IMR-90 (cell line): ENCODE measurements at regions not wholly inside any gene's neighbourhood (a gene's known extent, or its start where the extent isn't known, plus 50 kb on each side); places are given as distances from the start of the nearest gene placed in this dataset.

Experiments used
- ATAC-seq: fragments of 200-7000 bp; cut with Tn5 transposase; 2 replicates; pipeline ENCODE4 v1.9.1; 2020; ENCODE audit warnings: low read depth, mild to moderate bottlenecking, moderate library complexity
- BruUV-seq: library from RNA; stranded (reverse); fragments of 400-500 nt; replicated peaks from 2 replicates; lab custom pipeline; 2021; lab: Mats Ljungman, UMichigan
- CTCF ChIA-PET: fragments of 300-600 bp; formaldehyde crosslinking; extraction: SDS; loops from one replicate; lab custom pipeline; 2021; ENCODE audit warnings: antibody characterized with exemption; lab: Yijun Ruan, JAX
- POLR2A ChIA-PET: fragments of 300-600 bp; sonication (Branson Sonifier 250); formaldehyde crosslinking; loops from one replicate; lab custom pipeline; 2022; ENCODE audit warnings: antibody characterized with exemption; ENCODE audit not compliant: unreplicated experiment; lab: Charles Lee
- DNase-seq: peaks from one replicate; pipeline ENCODE4 v3.0.0; 2013
- H2AFZ ChIP-seq: replicated peaks from 2 replicates; pipeline ENCODE3; 2013; ENCODE audit warnings: low read length, mild to moderate bottlenecking; ENCODE audit not compliant: poor library complexity
- H2AK5ac ChIP-seq: 2 replicates; pipeline ENCODE4 v1.6.1; 2013; ENCODE audit warnings: low read depth, low read length, inconsistent platforms
- H2AK9ac ChIP-seq: replicated peaks from 2 replicates; pipeline ENCODE3; 2013; ENCODE audit warnings: mild to moderate bottlenecking, low read depth, low read length, moderate library complexity; ENCODE audit not compliant: poor library complexity
- H2BK120ac ChIP-seq: 2 replicates; pipeline ENCODE4 v1.6.1; 2013; ENCODE audit warnings: low read depth, low read length, inconsistent platforms
- H2BK15ac ChIP-seq: 3 replicates; pipeline ENCODE4 v1.6.1; 2013; ENCODE audit warnings: low read depth, low read length, inconsistent platforms
- H2BK20ac ChIP-seq: 2 replicates; pipeline ENCODE4 v1.6.1; 2013; ENCODE audit warnings: low read depth, mild to moderate bottlenecking, inconsistent platforms, low read length, moderate library complexity
- H2BK5ac ChIP-seq: 2 replicates; pipeline ENCODE4 v1.6.1; 2013; ENCODE audit warnings: mild to moderate bottlenecking, low read depth, low read length, inconsistent platforms; ENCODE audit not compliant: poor library complexity, severe bottlenecking
- H3K14ac ChIP-seq: replicated peaks from 2 replicates; pipeline ENCODE4 v1.6.1; 2013; ENCODE audit warnings: low read depth, low read length, inconsistent platforms
- H3K18ac ChIP-seq: 2 replicates; pipeline ENCODE4 v1.6.1; 2013; ENCODE audit warnings: low read depth, low read length, control low read depth
- H3K23ac ChIP-seq: 2 replicates; pipeline ENCODE4 v1.6.1; 2013; ENCODE audit warnings: low read depth, low read length, inconsistent platforms
- H3K27ac ChIP-seq: 2 replicates; pipeline ENCODE4 v1.5.1; 2013; ENCODE audit warnings: mild to moderate bottlenecking, control low read depth, low read length; ENCODE audit not compliant: insufficient read depth
- H3K27me3 ChIP-seq: 2 replicates; pipeline ENCODE4 v1.6.1; 2013; ENCODE audit warnings: low read length; ENCODE audit not compliant: control insufficient read depth, insufficient read depth
- H3K36me3 ChIP-seq: 2 replicates; pipeline ENCODE4 v1.6.1; 2013; ENCODE audit warnings: low read length, mixed read lengths; ENCODE audit not compliant: control insufficient read depth, insufficient read depth
- H3K4ac ChIP-seq: 2 replicates; pipeline ENCODE4 v1.6.1; 2013; ENCODE audit warnings: low read depth, low read length, inconsistent platforms
- H3K4me1 ChIP-seq: 2 replicates; pipeline ENCODE4 v1.6.1; 2013; ENCODE audit warnings: low read length, mixed read lengths; ENCODE audit not compliant: control insufficient read depth, insufficient read depth
- H3K4me2 ChIP-seq: 2 replicates; pipeline ENCODE4 v1.6.1; 2013; ENCODE audit warnings: low read depth, mild to moderate bottlenecking, control low read depth, low read length, moderate library complexity
- H3K4me3 ChIP-seq: 2 replicates; pipeline ENCODE4 v1.5.1; 2013; ENCODE audit warnings: low read depth, mild to moderate bottlenecking, control low read depth, low read length, moderate library complexity; ENCODE audit not compliant: insufficient read depth
- H3K56ac ChIP-seq: 2 replicates; pipeline ENCODE4 v1.6.1; 2013; ENCODE audit warnings: low read length, inconsistent platforms; ENCODE audit not compliant: insufficient read depth; ENCODE audit errors: extremely low read depth
- H3K79me1 ChIP-seq, 2 experiments: 2 replicates each; pipeline ENCODE4 v1.6.1; 2013; ENCODE audit warnings: low read length in 2 of 2, inconsistent platforms in 1 of 2, low read depth in 1 of 2
- H3K9ac ChIP-seq: 2 replicates; pipeline ENCODE4 v1.6.1; 2013; ENCODE audit warnings: low read depth, low read length, control low read depth
- H3K9me1 ChIP-seq: 2 replicates; pipeline ENCODE4 v1.6.1; 2013; ENCODE audit warnings: low read length, inconsistent platforms; ENCODE audit not compliant: insufficient read depth
- H3K9me3 ChIP-seq: 2 replicates; pipeline ENCODE4 v1.6.1; 2013; ENCODE audit warnings: low read length; ENCODE audit not compliant: control insufficient read depth, insufficient read depth
- H4K20me1 ChIP-seq: 2 replicates; pipeline ENCODE4 v1.6.1; 2013; ENCODE audit warnings: low read length, inconsistent platforms; ENCODE audit not compliant: insufficient read depth
- H4K5ac ChIP-seq: 2 replicates; pipeline ENCODE4 v1.6.1; 2013; ENCODE audit warnings: mild to moderate bottlenecking, low read depth, low read length, control low read depth
- H4K8ac ChIP-seq, 2 experiments: 2 replicates each; pipeline ENCODE4 v1.6.1; 2013; ENCODE audit warnings: low read depth in 2 of 2, low read length in 2 of 2, control low read depth in 1 of 2, inconsistent platforms in 1 of 2
- H4K91ac ChIP-seq: 2 replicates; pipeline ENCODE4 v1.6.1; 2013; ENCODE audit warnings: low read depth, low read length, inconsistent platforms; ENCODE audit not compliant: insufficient read depth
- BHLHE40 ChIP-seq: fragments of 150-350 bp; IDR thresholded peaks from 2 replicates; pipeline ENCODE4 v1.6.1; 2016; ENCODE audit warnings: mild to moderate bottlenecking, low read depth, low read length
- CEBPB ChIP-seq: IDR thresholded peaks from 2 replicates; pipeline ENCODE4 v1.6.1; 2012; ENCODE audit warnings: low read depth, low read length, improper control_type of control experiment
- CHD1 ChIP-seq: IDR thresholded peaks from 2 replicates; pipeline ENCODE4 v1.6.1; 2012; ENCODE audit warnings: low read depth, low read length, improper control_type of control experiment
- ELK1 ChIP-seq: fragments of 150-350 bp; IDR thresholded peaks from 2 replicates; pipeline ENCODE4 v1.6.1; 2016; ENCODE audit warnings: low read depth, mild to moderate bottlenecking, low read length, moderate library complexity, borderline replicate concordance
- FOS ChIP-seq: fragments of 150-350 bp; IDR thresholded peaks from 2 replicates; pipeline ENCODE4 v1.6.1; 2016; ENCODE audit warnings: low read depth, low read length
- MAFK ChIP-seq: IDR thresholded peaks from 2 replicates; pipeline ENCODE4 v1.6.1; 2012; ENCODE audit warnings: low read depth, low read length, improper control_type of control experiment
- MAZ ChIP-seq: IDR thresholded peaks from 2 replicates; pipeline ENCODE4 v1.6.1; 2012; ENCODE audit warnings: low read depth, mild to moderate bottlenecking, low read length, improper control_type of control experiment, moderate library complexity, borderline replicate concordance
- MXI1 ChIP-seq: IDR thresholded peaks from 2 replicates; pipeline ENCODE4 v1.6.1; 2012; ENCODE audit warnings: low read depth, mild to moderate bottlenecking, low read length, moderate library complexity, borderline replicate concordance
- NFE2L2 ChIP-seq: fragments of 150-350 bp; IDR thresholded peaks from 2 replicates; pipeline ENCODE4 v1.6.1; 2016; ENCODE audit warnings: low read depth, mild to moderate bottlenecking, low read length
- POLR2A ChIP-seq: IDR thresholded peaks from 2 replicates; pipeline ENCODE4 v1.6.1; 2012; ENCODE audit warnings: mild to moderate bottlenecking, low read depth, low read length
- RAD21 ChIP-seq: IDR thresholded peaks from 2 replicates; pipeline ENCODE4 v1.6.1; 2012; ENCODE audit warnings: low read length, improper control_type of control experiment
- RCOR1 ChIP-seq: IDR thresholded peaks from 2 replicates; pipeline ENCODE4 v1.6.1; 2012; ENCODE audit warnings: mild to moderate bottlenecking, low read length, improper control_type of control experiment; ENCODE audit not compliant: insufficient replicate concordance
- RFX5 ChIP-seq: IDR thresholded peaks from 2 replicates; pipeline ENCODE4 v1.8.0; 2012; ENCODE audit warnings: low read depth, mild to moderate bottlenecking, low read length, moderate library complexity
- SMC3 ChIP-seq: fragments of 150-350 bp; IDR thresholded peaks from 2 replicates; pipeline ENCODE4 v1.6.1; 2016; ENCODE audit warnings: low read depth, mild to moderate bottlenecking, antibody characterized with exemption, low read length, moderate library complexity
- USF2 ChIP-seq: fragments of 150-350 bp; IDR thresholded peaks from 2 replicates; pipeline ENCODE4 v1.6.1; 2017; ENCODE audit warnings: mild to moderate bottlenecking, antibody characterized with exemption, low read length, low read depth
- whole genome bisulfite sequencing, 2 experiments: methylation state at CpG; one replicate each; pipeline versions ENCODE4 v1.1.5 to v1.1.7; 2013; ENCODE audit warnings: missing lambda C conversion rate in 2 of 2; ENCODE audit not compliant: insufficient read length in 1 of 2; ENCODE audit errors: extremely low coverage in 2 of 2; 5-methylcytosine and 5-hydroxymethylcytosine counted together
- dilution Hi-C: fragments of 300-500 bp; cut with HindIII; formaldehyde crosslinking; loops from one replicate; pipeline ENCODE4 v1.14.3; 2018; ENCODE audit warnings: low sequenced_read_pairs; ENCODE audit not compliant: unreplicated experiment
- in situ Hi-C: fragments of 300-500 bp; cut with MboI; formaldehyde crosslinking; loops from 3 replicates; pipeline ENCODE4 v1.14.3; 2019; ENCODE audit warnings: low sequenced_read_pairs, inconsistent platforms, mixed read lengths
- intact Hi-C: fragments of 100-400 bp; cut with micrococcal nuclease; formaldehyde crosslinking; loops from 2 replicates; pipeline ENCODE4 v1.10.0; 2022
- TF ChIP-seq, protein P1 (sequence below): conservative IDR thresholded peaks from 2 replicates; pipeline ENCODE4 v1.5.1; 2012; ENCODE audit warnings: mild to moderate bottlenecking, low read depth, low read length, improper control_type of control experiment

DNA sequence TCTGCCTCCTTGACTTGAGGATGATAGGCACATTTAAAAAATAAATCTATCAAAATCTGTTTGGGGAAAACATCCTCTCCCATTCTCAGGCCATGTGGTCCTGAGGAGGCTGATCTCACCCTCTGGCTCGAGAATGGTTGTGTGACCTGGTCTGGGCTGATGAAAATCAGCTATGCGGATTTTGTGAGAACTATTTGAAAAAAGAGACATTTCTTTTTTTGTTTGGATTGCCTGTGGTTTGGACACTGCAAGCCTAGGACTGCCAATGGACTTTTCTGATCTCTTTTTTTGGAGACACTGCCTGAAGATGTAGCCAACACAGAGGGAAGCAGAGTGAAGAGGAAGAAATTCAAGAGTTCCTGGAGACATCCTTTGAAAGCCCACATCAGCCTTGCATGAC is 145.9 kb downstream of the HS3ST3B1 start:
- H3K4me1 ChIP-seq, result peaks cover 9% of the 10 kb centered on the region
- dilution Hi-C loops (no loop called here), in situ Hi-C loops (no loop called here), intact Hi-C loops (loop anchor here (10.0 kb wide), 1 partner anchor 478 kb away; no protein-coding TSS in a partner anchor)
- H3K27ac ChIP-seq, result no peak overlapping the region
- TF ChIP-seq BHLHE40, result no peak
- TF ChIP-seq RAD21, result no peak
- TF ChIP-seq MXI1, result no peak
- TF ChIP-seq USF2, result no peak
- no peak for TF ChIP-seq RFX5
- no peak for TF ChIP-seq CEBPB
- TF ChIP-seq RCOR1, result no peak
- TF ChIP-seq MAFK, result no peak
- TF ChIP-seq CHD1, result no peak
- no peak for TF ChIP-seq MAZ
- TF ChIP-seq FOS, result no peak
- no peak for TF ChIP-seq SMC3
- TF ChIP-seq, protein P1, sequence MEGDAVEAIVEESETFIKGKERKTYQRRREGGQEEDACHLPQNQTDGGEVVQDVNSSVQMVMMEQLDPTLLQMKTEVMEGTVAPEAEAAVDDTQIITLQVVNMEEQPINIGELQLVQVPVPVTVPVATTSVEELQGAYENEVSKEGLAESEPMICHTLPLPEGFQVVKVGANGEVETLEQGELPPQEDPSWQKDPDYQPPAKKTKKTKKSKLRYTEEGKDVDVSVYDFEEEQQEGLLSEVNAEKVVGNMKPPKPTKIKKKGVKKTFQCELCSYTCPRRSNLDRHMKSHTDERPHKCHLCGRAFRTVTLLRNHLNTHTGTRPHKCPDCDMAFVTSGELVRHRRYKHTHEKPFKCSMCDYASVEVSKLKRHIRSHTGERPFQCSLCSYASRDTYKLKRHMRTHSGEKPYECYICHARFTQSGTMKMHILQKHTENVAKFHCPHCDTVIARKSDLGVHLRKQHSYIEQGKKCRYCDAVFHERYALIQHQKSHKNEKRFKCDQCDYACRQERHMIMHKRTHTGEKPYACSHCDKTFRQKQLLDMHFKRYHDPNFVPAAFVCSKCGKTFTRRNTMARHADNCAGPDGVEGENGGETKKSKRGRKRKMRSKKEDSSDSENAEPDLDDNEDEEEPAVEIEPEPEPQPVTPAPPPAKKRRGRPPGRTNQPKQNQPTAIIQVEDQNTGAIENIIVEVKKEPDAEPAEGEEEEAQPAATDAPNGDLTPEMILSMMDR, result no peak
- no peak for TF ChIP-seq NFE2L2
- TF ChIP-seq POLR2A, result no peak
- TF ChIP-seq ELK1, result no peak
- no peak overlapping the region for H2AK9ac ChIP-seq
- no peak overlapping the region for H3K56ac ChIP-seq
- no peak overlapping the region for H3K9ac ChIP-seq
- H4K20me1 ChIP-seq, result no peaks in the 10 kb centered on the region
- H4K91ac ChIP-seq, result peak overlapping the region; percentile 53; the same call in 1 of the 2 replicates
- no peak overlapping the region for H4K5ac ChIP-seq
- ChIA-PET POLR2A (no interaction called here), CTCF (interaction anchor here (0.7 kb wide), 1 partner anchor 10 kb away, joined by 3 read pairs; no protein-coding TSS in a partner anchor)
- peaks cover 6% of the 10 kb centered on the region for H3K9me1 ChIP-seq
- no peak overlapping the region; the same call in 1 of the 2 replicates for H3K18ac ChIP-seq
- no peak overlapping the region for H3K23ac ChIP-seq
- BruUV-seq, result no TSS peak
- no peak overlapping the region for H3K4me2 ChIP-seq
- H3K79me1 ChIP-seq, result no peaks in the 10 kb centered on the region
- no peak overlapping the region for H3K14ac ChIP-seq
- no peak overlapping the region for H3K4ac ChIP-seq
- no peaks in the 10 kb centered on the region; the same call in 1 of the 2 replicates for H3K27me3 ChIP-seq
- peak overlapping the region; percentile 36; the same call in 1 of the 2 replicates for H2BK20ac ChIP-seq
- H2AK5ac ChIP-seq, result no peak overlapping the region
- WGBS, 2 experiments, result no CpG with 5 or more reads among the region's 2 CpGs
- no peak overlapping the region for H2BK5ac ChIP-seq
- ATAC-seq (no peak), DNase-seq (no peak)
- H4K8ac ChIP-seq, result no peak overlapping the region
- no peak overlapping the region for H2AFZ ChIP-seq
- no peaks in the 10 kb centered on the region for H3K36me3 ChIP-seq
- peak overlapping the region; percentile 36; the same call in 1 of the 2 replicates for H2BK120ac ChIP-seq
- 0 out of 3 replicates have a peak overlapping the region, but pooled peaks have one; percentile 64 for H2BK15ac ChIP-seq
- no peaks in the 10 kb centered on the region for H3K9me3 ChIP-seq
- H3K4me3 ChIP-seq, result no peak overlapping the region
